CD4-positive, alpha-beta T cell treated with Interleukin-2 at 100 ng/mL for 4 hours (primary cell): ENCODE measurements at regions not wholly inside any gene's neighbourhood (a gene's known extent, or its start where the extent isn't known, plus 50 kb on each side); places are given as distances from the start of the nearest gene placed in this dataset.

Source experiments
- DNase-seq: peaks from one replicate; pipeline ENCODE4 v3.0.0-alpha.2; 2020; ENCODE audit warnings: low spot score

DNA sequence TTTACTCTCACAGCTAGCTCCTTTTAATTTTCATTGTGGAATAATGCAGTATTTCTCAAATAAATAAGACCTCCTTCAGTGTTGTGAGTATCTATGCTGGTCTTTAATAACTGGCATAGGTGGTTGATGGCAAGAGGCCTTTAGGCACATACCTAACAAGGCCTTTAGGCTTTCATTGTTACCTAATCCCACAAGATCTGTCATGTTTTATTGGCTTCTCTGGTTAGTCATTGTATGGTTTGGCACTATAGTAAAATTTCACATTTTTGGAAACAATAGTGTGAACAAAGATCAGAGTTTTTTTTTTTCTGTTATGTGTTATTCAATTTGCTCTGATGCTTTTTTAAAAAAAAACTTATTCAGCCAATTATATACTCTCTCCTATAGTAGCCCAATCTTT, 89.8 kb upstream of the NEUROD1 start:
- no peak for DNase-seq

- DNase-seq: no peak
Observed at GRCh38 chr2:181771356-181771755, 91.0 kb upstream of the NEUROD1 start.

DNA sequence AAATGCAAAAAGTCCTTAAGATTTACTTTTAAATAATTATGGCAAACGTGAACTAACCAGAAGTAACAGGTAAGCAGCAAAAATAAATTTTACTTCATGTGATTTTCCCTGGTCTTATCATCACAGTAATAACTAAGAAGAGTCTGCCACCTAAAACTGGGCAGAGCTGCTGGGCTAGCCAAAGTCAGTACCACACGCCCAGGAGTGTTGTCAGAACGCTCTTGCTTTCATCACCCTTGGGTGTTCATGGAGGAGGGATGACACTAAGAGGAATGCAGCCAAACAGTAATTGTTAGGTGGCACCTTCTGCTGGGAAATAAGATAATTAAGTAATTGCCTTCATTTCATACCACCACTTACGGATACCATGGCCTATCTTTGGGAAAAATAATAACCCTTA, 92.0 kb upstream of the NEUROD1 start:
- DNase-seq: no peak

DNA sequence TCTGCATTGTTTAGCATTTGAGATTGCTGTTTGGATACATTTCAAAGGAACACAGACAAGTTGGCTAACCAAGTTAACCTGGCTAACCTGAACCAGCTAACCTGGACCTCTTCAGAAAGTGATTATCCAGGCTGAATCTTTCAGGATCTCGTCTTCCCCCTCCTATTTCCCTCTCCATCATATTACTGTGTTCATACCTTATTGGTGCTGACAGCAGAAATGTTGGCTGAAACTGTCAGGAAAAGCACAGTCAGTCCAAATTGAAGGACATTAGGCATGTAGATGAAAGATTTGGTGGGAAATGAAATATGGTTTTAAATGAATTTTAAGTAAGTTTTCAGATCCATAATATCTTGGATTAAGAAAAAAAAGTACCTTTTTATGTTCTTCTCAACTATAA, 92.5 kb upstream of the NEUROD1 start:
- DNase-seq: no peak

GRCh38 chr2:181774685-181775084, 94.4 kb upstream of the NEUROD1 start:
- DNase-seq: no peak

- no peak for DNase-seq
Observed at GRCh38 chr2:181776336-181776735, 96.0 kb upstream of the NEUROD1 start.

DNA sequence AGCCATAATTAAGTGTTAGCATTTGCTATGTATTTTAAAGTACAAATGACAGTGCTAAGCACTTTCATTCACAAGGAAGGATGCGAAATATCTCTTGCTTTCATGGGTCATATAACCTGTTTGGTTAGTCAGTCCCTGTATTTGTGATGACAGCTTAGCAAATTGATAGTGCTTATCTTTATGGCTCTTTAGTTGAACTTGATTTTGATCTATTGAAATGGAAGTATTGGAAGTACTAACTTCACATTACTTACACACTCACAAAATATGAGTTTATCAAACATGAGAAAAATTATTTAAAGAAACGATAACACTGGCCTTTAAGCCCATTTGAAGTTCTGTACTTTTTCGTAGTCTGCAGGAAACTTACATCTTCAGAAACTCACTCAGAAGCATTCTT, 97.4 kb upstream of the NEUROD1 start:
- DNase-seq: no peak

DNA sequence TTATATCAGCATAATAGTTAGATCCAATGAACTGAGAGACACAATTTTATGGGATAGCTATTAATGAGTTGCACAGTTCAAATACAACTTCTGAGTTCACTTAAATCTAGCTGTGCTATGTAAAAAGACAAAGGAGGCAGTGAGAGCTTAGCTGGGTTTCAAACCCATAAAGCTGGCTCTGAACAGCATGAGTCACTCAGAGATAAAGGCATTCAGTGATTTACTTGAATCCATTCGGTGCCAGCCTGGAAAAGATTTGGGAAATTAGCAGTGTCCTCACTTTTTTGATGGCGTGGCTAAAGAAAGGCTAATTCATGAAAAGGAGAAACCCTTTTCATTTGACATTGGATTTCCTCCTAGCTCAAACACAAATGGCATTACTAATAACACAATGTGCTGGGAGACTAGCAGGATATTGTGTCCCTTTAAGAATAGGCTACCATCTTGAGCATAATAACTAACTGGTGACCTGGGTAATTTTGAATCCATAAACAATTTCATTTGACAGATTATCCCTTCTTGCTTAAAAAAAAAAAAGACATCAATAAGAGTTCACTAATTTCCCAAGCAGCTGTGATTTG, 98.4 kb upstream of the NEUROD1 start:
- DNase-seq: no peak

- no peak for DNase-seq
Observed at GRCh38 chr2:181779288-181780021, 99.1 kb upstream of the NEUROD1 start.

- DNase-seq: no peak
Observed at GRCh38 chr2:181780047-181780651, 99.8 kb upstream of the NEUROD1 start.

DNA sequence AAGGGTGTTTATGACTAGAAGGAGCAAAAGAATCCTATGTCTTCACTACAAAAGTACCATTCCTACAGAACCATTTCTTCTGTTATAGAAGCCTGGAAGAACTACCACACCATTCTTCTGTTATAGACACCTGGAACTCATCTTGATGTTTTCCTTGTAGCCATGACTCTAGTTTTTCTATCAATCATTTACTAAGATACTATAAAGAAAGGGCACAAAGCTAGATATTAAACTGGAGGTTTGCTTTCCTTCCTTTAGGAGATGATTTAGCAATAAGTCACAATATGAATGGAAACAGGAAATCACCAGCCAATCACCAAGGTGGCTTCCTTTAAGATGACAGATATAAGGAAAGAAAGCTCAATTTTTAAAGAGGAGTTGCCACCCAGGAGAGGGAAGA, 100.3 kb upstream of the NEUROD1 start:
- DNase-seq: no peak

GRCh38 chr2:181781078-181781786, 100.9 kb upstream of the NEUROD1 start:
- DNase-seq: no peak

DNA sequence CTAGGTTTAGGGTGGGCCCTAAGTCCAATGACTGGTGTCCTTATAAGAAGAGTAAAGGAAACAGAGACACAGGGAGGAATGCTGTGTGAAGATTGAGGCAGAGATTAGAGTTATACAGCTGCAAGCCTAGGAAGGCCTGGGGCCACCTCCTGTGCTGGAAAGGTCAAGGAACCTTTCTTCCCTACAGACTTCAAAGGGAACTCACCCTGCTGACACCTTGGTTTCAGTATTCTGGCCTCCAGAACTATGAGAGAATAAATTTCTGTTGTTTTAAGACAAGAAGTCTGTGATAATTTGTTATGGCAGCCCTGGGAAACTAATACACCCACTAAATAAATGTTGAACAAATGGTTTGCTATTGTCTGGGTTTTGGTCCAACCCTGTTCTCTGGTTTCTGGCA, 102.3 kb upstream of the NEUROD1 start:
- DNase-seq: no peak

GRCh38 chr2:181784556-181784955, 104.2 kb upstream of the NEUROD1 start:
- no peak for DNase-seq

DNA sequence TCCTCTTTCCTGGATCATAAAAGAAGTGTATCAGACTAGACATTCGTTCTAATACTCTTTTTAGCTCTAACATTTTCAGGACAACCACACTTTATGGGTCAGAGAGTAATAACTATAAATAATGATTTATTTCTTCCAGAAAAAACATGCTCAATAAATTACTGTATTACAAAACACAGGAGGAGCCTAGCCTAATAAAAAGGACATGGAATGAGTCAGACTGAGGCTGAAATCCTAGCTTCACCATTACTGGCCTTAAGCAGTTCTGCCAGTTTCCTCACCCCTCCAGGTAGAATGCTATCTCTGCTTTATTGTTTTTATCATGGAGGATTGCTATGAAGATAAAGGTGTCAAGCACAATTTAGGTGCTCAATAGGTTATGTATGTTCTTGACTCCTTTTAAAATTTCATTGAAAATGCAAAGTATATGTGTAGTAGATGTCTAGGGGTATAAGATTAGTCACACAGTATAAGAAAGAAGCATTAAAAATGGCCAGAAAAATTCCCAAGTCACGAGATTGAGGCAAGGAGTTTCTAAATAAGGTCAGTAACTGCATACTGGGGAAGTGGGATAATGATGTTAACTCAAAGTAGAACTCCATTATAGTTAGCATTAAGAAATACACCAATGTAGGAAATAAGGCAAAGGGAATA, 105.5 kb upstream of the NEUROD1 start:
- no peak for DNase-seq

DNA sequence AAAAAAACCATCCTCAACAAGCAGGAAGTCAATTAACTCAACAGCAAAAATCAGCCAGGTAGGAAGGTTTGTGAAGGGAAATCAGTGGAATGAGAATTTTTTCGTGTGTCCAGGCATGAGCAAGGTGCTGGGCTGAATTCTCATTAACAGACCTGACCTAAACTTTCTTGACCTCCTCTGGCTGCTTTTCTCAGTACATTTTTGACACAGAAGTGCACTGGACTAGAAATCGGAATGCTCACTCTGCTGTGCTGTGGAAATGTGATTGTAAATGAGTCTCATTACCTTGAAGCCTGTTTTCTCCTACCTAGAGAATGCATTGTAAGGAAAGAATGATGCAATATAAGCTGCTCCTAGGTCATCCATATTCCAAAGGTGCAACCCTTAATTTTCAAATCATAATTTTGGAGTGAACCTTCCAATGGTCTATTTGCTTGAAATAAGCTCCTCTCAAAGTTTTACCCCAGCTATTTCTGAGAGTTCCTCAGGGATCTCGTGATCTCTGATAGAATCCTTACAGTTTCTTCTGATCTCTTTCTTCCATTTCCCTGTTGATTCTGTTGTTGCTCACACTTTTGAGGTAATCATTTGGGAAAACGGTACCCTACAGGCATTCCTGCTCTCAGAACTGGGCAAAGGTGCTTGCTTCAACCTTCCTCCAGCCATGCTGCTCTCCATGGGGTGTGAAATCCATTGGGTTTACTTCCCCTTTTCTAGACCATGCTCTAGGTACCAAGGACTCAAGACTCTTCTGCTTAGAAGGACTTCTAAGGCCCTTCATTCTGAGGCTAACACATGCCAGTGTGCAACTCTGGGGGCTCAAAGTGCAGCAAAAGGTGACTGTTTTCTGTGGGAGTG, 104.9 kb upstream of the ITPRID2 start:
- DNase-seq: no peak

GRCh38 chr2:181787310-181788048, 104.1 kb upstream of the ITPRID2 start:
- DNase-seq: no peak

GRCh38 chr2:181788897-181789555, 102.5 kb upstream of the ITPRID2 start:
- no peak for DNase-seq

DNA sequence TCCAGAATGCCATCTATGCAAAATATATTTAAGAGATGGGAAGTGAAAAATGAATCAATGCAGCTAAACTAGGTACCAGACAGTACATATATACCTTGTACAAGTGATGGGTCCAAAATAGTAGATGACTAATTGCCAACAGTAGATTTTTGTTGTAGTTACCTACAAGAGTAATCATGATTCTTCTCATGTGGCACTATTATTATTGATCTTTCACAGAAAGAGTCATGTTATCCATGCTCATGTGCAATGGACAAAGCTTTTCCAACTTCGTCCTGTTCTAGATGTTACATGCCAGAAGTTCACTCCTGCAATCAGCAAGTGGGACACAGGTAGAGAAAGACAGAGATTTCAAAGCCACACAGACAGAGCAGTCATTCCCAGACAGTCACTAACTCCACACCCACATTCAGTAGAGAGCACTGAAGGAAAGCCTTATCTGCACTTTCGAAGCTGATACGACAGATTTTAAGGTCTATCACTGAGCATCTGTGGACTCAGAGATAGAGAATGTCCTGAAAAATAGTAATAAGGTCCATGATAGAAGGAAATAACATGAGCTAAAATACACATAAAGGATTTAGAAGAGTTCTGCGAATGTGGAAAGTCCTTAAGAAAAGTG, 101.6 kb upstream of the ITPRID2 start:
- no peak for DNase-seq
